ENCODE measurements at regions not wholly inside any gene's neighbourhood (a gene's known extent, or its start where the extent isn't known, plus 50 kb on each side); places are given as distances from the start of the nearest gene placed in this dataset.

GRCh38 chr3:157861076-157861765 is 245.0 kb downstream of the SHOX2 start:
- TF ChIP-seq EP300 (IDR thresholded peaks at IDR 0.05; ENCODE audit: borderline replicate concordance): no peak
- TF ChIP-seq NFIC (IDR thresholded peaks at IDR 0.05): no peak
- TF ChIP-seq RAD21 (IDR thresholded peaks at IDR 0.05; ENCODE audit: low read depth): no peak
